ENCODE measurements at regions not wholly inside any gene's neighbourhood (a gene's known extent, or its start where the extent isn't known, plus 50 kb on each side); places are given as distances from the start of the nearest gene placed in this dataset.

GRCh38 chr6:147820520-147820919 lies 312.0 kb downstream of the SAMD5 start:
- no peak for DNase-seq (ENCODE audit: low read depth)

- no peak for DNase-seq (ENCODE audit: low read depth)
These were observed 312.9 kb downstream of the SAMD5 start for GRCh38 chr6:147821295-147821897.

GRCh38 chr6:147823936-147824335 lies 315.4 kb downstream of the SAMD5 start:
- no peak for DNase-seq (ENCODE audit: low read depth)

- no peak for DNase-seq (ENCODE audit: low read depth)
These were observed 317.4 kb downstream of the SAMD5 start for GRCh38 chr6:147825848-147826247.

- DNase-seq (ENCODE audit: low read depth), result no peak
These were observed 318.2 kb downstream of the SAMD5 start for GRCh38 chr6:147826698-147827097.

- no peak for DNase-seq (ENCODE audit: low read depth)
These were observed 320.9 kb downstream of the SAMD5 start for GRCh38 chr6:147829418-147829817.

- DNase-seq (ENCODE audit: low read depth), result no peak
These were observed 321.3 kb downstream of the SAMD5 start for GRCh38 chr6:147829835-147830234.

- no peak for DNase-seq (ENCODE audit: low read depth)
These were observed 322.9 kb downstream of the SAMD5 start for GRCh38 chr6:147831356-147831755.

- no peak for DNase-seq (ENCODE audit: low read depth)
These were observed 325.1 kb downstream of the SAMD5 start for GRCh38 chr6:147833607-147834006.

- DNase-seq (ENCODE audit: low read depth), result no peak
These were observed 325.7 kb downstream of the SAMD5 start for GRCh38 chr6:147834084-147834776.

- DNase-seq (ENCODE audit: low read depth), result no peak
These were observed 329.1 kb downstream of the SAMD5 start for GRCh38 chr6:147837540-147837939.

GRCh38 chr6:147839708-147840610 lies 331.5 kb downstream of the SAMD5 start:
- DNase-seq (ENCODE audit: low read depth), result no peak

- no peak for DNase-seq (ENCODE audit: low read depth)
These were observed 333.2 kb downstream of the SAMD5 start for GRCh38 chr6:147841547-147842148.

GRCh38 chr6:147849401-147850330 lies 341.2 kb downstream of the SAMD5 start:
- no peak for DNase-seq (ENCODE audit: low read depth)

GRCh38 chr6:147852772-147853171 lies 344.3 kb downstream of the SAMD5 start:
- no peak for DNase-seq (ENCODE audit: low read depth)

- no peak for DNase-seq (ENCODE audit: low read depth)
These were observed 345.1 kb downstream of the SAMD5 start for GRCh38 chr6:147853574-147853973.

GRCh38 chr6:147855803-147856482 lies 347.5 kb downstream of the SAMD5 start:
- peak; percentile 1 for DNase-seq (ENCODE audit: low read depth)

- no peak for DNase-seq (ENCODE audit: low read depth)
These were observed 348.2 kb downstream of the SAMD5 start for GRCh38 chr6:147856687-147857086.

GRCh38 chr6:147858421-147858820 lies 349.9 kb downstream of the SAMD5 start:
- DNase-seq (ENCODE audit: low read depth), result no peak

GRCh38 chr6:147859071-147859470 lies 350.6 kb downstream of the SAMD5 start:
- DNase-seq (ENCODE audit: low read depth), result no peak

- no peak for DNase-seq (ENCODE audit: low read depth)
These were observed 353.2 kb downstream of the SAMD5 start for GRCh38 chr6:147861696-147862095.

Data from non-pigmented ciliary epithelial cell (primary cell).